ENCODE measurements at regions not wholly inside any gene's neighbourhood (a gene's known extent, or its start where the extent isn't known, plus 50 kb on each side); places are given as distances from the start of the nearest gene placed in this dataset.

GRCh38 chr14:81655423-81656314, 122.0 kb upstream of the SEL1L start:
- H3K9me3 Mint-ChIP-seq: peaks cover 0 to 8% (median 5%) of the 10 kb centered on the region in 7 donors
- ATAC-seq (ENCODE audit: low read depth in 2 of 2) (no peak), DNase-seq (no peak)
- no peak overlapping the region for H3K27ac ChIP-seq (ENCODE audit: insufficient read depth, low read length, poor library complexity, severe bottlenecking)
- H3K4me1 ChIP-seq (ENCODE audit: control insufficient read depth, insufficient read depth, low read length, poor library complexity, severe bottlenecking): no peaks in the 10 kb centered on the region
- no peak overlapping the region for H3K4me3 ChIP-seq (ENCODE audit: low read depth, low read length)
- no peak overlapping the region for H3K27ac Mint-ChIP-seq
- H3K9me3 ChIP-seq (ENCODE audit: control insufficient read depth in 2 of 2, low read length in 2 of 2): no peaks in the 10 kb centered on the region
- H3K36me3 Mint-ChIP-seq: no peaks in the 10 kb centered on the region
- H3K4me1 Mint-ChIP-seq: no peaks in the 10 kb centered on the region
- H3K4me3 Mint-ChIP-seq: no peak overlapping the region
- no peaks in the 10 kb centered on the region for H3K27me3 Mint-ChIP-seq
- H3K27me3 ChIP-seq (ENCODE audit: control insufficient read depth, insufficient read depth, low read length): no peaks in the 10 kb centered on the region
- H3K36me3 ChIP-seq (ENCODE audit: control insufficient read depth, insufficient read depth, low read length): no peaks in the 10 kb centered on the region

GRCh38 chr14:81656811-81657210, 123.2 kb upstream of the SEL1L start:
- Mint-ChIP-seq H3K27me3 (no peaks in the 10 kb centered on the region), H3K27ac (no peak overlapping the region), H3K4me3 (no peak overlapping the region), H3K9me3 (peaks cover 0 to 8% (median 5%) of the 10 kb centered on the region in 7 donors), H3K36me3 (no peaks in the 10 kb centered on the region), H3K4me1 (no peaks in the 10 kb centered on the region)
- no peak for ATAC-seq (ENCODE audit: low read depth in 2 of 2)
- Histone ChIP-seq H3K27ac (ENCODE audit: insufficient read depth, low read length, poor library complexity, severe bottlenecking) (no peak overlapping the region), H3K4me3 (ENCODE audit: low read depth, low read length) (no peak overlapping the region), H3K27me3 (ENCODE audit: control insufficient read depth, insufficient read depth, low read length) (no peaks in the 10 kb centered on the region), H3K36me3 (ENCODE audit: control insufficient read depth, insufficient read depth, low read length) (no peaks in the 10 kb centered on the region), H3K9me3 (ENCODE audit: control insufficient read depth in 2 of 2, low read length in 2 of 2) (no peaks in the 10 kb centered on the region), H3K4me1 (ENCODE audit: control insufficient read depth, insufficient read depth, low read length, poor library complexity, severe bottlenecking) (no peaks in the 10 kb centered on the region)
- no peak for DNase-seq

GRCh38 chr14:81662066-81662465, 128.4 kb upstream of the SEL1L start:
- no peaks in the 10 kb centered on the region for H3K36me3 ChIP-seq (ENCODE audit: control insufficient read depth, insufficient read depth, low read length)
- ATAC-seq (ENCODE audit: low read depth in 2 of 2): no peak
- Mint-ChIP-seq H3K27me3 (no peaks in the 10 kb centered on the region), H3K4me3 (no peak overlapping the region), H3K36me3 (no peaks in the 10 kb centered on the region), H3K4me1 (no peaks in the 10 kb centered on the region), H3K27ac (no peak overlapping the region), H3K9me3 (peaks cover 0 to 7% (median 2%) of the 10 kb centered on the region in 7 donors)
- H3K27ac ChIP-seq (ENCODE audit: insufficient read depth, low read length, poor library complexity, severe bottlenecking): no peak overlapping the region
- H3K9me3 ChIP-seq (ENCODE audit: control insufficient read depth in 2 of 2, low read length in 2 of 2): no peaks in the 10 kb centered on the region
- H3K4me3 ChIP-seq (ENCODE audit: low read depth, low read length): no peak overlapping the region
- no peak for DNase-seq
- H3K4me1 ChIP-seq (ENCODE audit: control insufficient read depth, insufficient read depth, low read length, poor library complexity, severe bottlenecking): no peaks in the 10 kb centered on the region
- no peaks in the 10 kb centered on the region for H3K27me3 ChIP-seq (ENCODE audit: control insufficient read depth, insufficient read depth, low read length)

GRCh38 chr14:81662570-81663197, 129.0 kb upstream of the SEL1L start:
- H3K27ac Mint-ChIP-seq: no peak overlapping the region
- peaks cover 0 to 7% (median 2%) of the 10 kb centered on the region in 7 donors for H3K9me3 Mint-ChIP-seq
- no peaks in the 10 kb centered on the region for H3K9me3 ChIP-seq (ENCODE audit: control insufficient read depth in 2 of 2, low read length in 2 of 2)
- H3K36me3 ChIP-seq (ENCODE audit: control insufficient read depth, insufficient read depth, low read length): no peaks in the 10 kb centered on the region
- no peaks in the 10 kb centered on the region for H3K4me1 ChIP-seq (ENCODE audit: control insufficient read depth, insufficient read depth, low read length, poor library complexity, severe bottlenecking)
- no peak overlapping the region for H3K4me3 ChIP-seq (ENCODE audit: low read depth, low read length)
- ATAC-seq (ENCODE audit: low read depth in 2 of 2) (no peak), DNase-seq (no peak)
- no peaks in the 10 kb centered on the region for H3K36me3 Mint-ChIP-seq
- no peaks in the 10 kb centered on the region for H3K27me3 Mint-ChIP-seq
- H3K27me3 ChIP-seq (ENCODE audit: control insufficient read depth, insufficient read depth, low read length): no peaks in the 10 kb centered on the region
- H3K4me3 Mint-ChIP-seq: no peak overlapping the region
- no peak overlapping the region for H3K27ac ChIP-seq (ENCODE audit: insufficient read depth, low read length, poor library complexity, severe bottlenecking)
- H3K4me1 Mint-ChIP-seq: no peaks in the 10 kb centered on the region

- Mint-ChIP-seq H3K4me3 (no peak overlapping the region), H3K9me3 (peaks cover 0 to 7% (median 0%) of the 10 kb centered on the region in 7 donors), H3K36me3 (no peaks in the 10 kb centered on the region), H3K4me1 (no peaks in the 10 kb centered on the region), H3K27me3 (peaks cover 4% of the 10 kb centered on the region), H3K27ac (no peak overlapping the region)
- no peaks in the 10 kb centered on the region for H3K36me3 ChIP-seq (ENCODE audit: control insufficient read depth, insufficient read depth, low read length)
- no peaks in the 10 kb centered on the region for H3K27me3 ChIP-seq (ENCODE audit: control insufficient read depth, insufficient read depth, low read length)
- no peak for DNase-seq
- no peak overlapping the region for H3K27ac ChIP-seq (ENCODE audit: insufficient read depth, low read length, poor library complexity, severe bottlenecking)
- no peak overlapping the region for H3K4me3 ChIP-seq (ENCODE audit: low read depth, low read length)
- ATAC-seq (ENCODE audit: low read depth in 2 of 2): no peak
- H3K9me3 ChIP-seq (ENCODE audit: control insufficient read depth in 2 of 2, low read length in 2 of 2): no peaks in the 10 kb centered on the region
- no peaks in the 10 kb centered on the region for H3K4me1 ChIP-seq (ENCODE audit: control insufficient read depth, insufficient read depth, low read length, poor library complexity, severe bottlenecking)
These were observed 135.1 kb upstream of the SEL1L start for GRCh38 chr14:81668626-81669274.

GRCh38 chr14:81669308-81669707, 135.7 kb upstream of the SEL1L start:
- DNase-seq: no peak
- H3K9me3 Mint-ChIP-seq: peaks cover 0 to 10% (median 0%) of the 10 kb centered on the region in 7 donors
- no peaks in the 10 kb centered on the region for H3K4me1 Mint-ChIP-seq
- H3K27ac Mint-ChIP-seq: no peak overlapping the region
- H3K27me3 Mint-ChIP-seq: peaks cover 4% of the 10 kb centered on the region
- H3K4me3 ChIP-seq (ENCODE audit: low read depth, low read length): no peak overlapping the region
- H3K4me1 ChIP-seq (ENCODE audit: control insufficient read depth, insufficient read depth, low read length, poor library complexity, severe bottlenecking): no peaks in the 10 kb centered on the region
- no peaks in the 10 kb centered on the region for H3K36me3 Mint-ChIP-seq
- H3K4me3 Mint-ChIP-seq: no peak overlapping the region
- H3K27me3 ChIP-seq (ENCODE audit: control insufficient read depth, insufficient read depth, low read length): no peaks in the 10 kb centered on the region
- H3K36me3 ChIP-seq (ENCODE audit: control insufficient read depth, insufficient read depth, low read length): no peaks in the 10 kb centered on the region
- no peak overlapping the region for H3K27ac ChIP-seq (ENCODE audit: insufficient read depth, low read length, poor library complexity, severe bottlenecking)
- no peaks in the 10 kb centered on the region for H3K9me3 ChIP-seq (ENCODE audit: control insufficient read depth in 2 of 2, low read length in 2 of 2)
- ATAC-seq (ENCODE audit: low read depth in 2 of 2): no peak

- Histone ChIP-seq H3K4me3 (ENCODE audit: low read depth, low read length) (no peak overlapping the region), H3K27ac (ENCODE audit: insufficient read depth, low read length, poor library complexity, severe bottlenecking) (no peak overlapping the region), H3K36me3 (ENCODE audit: control insufficient read depth, insufficient read depth, low read length) (no peaks in the 10 kb centered on the region), H3K27me3 (ENCODE audit: control insufficient read depth, insufficient read depth, low read length) (no peaks in the 10 kb centered on the region), H3K4me1 (ENCODE audit: control insufficient read depth, insufficient read depth, low read length, poor library complexity, severe bottlenecking) (no peaks in the 10 kb centered on the region), H3K9me3 (ENCODE audit: control insufficient read depth in 2 of 2, low read length in 2 of 2) (no peaks in the 10 kb centered on the region)
- H3K27ac Mint-ChIP-seq: no peak overlapping the region
- H3K9me3 Mint-ChIP-seq: peaks cover 0 to 8% (median 3%) of the 10 kb centered on the region in 7 donors
- no peaks in the 10 kb centered on the region for H3K36me3 Mint-ChIP-seq
- no peak overlapping the region for H3K4me3 Mint-ChIP-seq
- DNase-seq: no peak
- no peaks in the 10 kb centered on the region for H3K4me1 Mint-ChIP-seq
- peaks cover 4% of the 10 kb centered on the region for H3K27me3 Mint-ChIP-seq
- no peak for ATAC-seq (ENCODE audit: low read depth in 2 of 2)
These were observed 140.3 kb upstream of the SEL1L start for GRCh38 chr14:81673930-81674329.
